Stimulated activated naive CD4-positive, alpha-beta T cell treated with Interleukin-2 at 50 U/mL for 16 hours (primary cell): ENCODE measurements at regions not wholly inside any gene's neighbourhood (a gene's known extent, or its start where the extent isn't known, plus 50 kb on each side); places are given as distances from the start of the nearest gene placed in this dataset.
"Not testable (repeated sequence)": the region's sequence is repeated elsewhere in the genome, so short reads cannot be mapped to it uniquely, and the experiment has no call there.

Source experiments
- DNase-seq: peaks from one replicate; lab custom pipeline; 2025; lab: John Stamatoyannopoulos, UW

GRCh38 chr15:69554279-69554961 lies 101.8 kb downstream of the RPLP1 start:
- DNase-seq = no peak

- no peak for DNase-seq
Observed at GRCh38 chr15:69555080-69555479, 102.5 kb downstream of the RPLP1 start.

- DNase-seq = no peak
Observed at GRCh38 chr15:69556344-69556743, 103.7 kb downstream of the RPLP1 start.

- no peak for DNase-seq
Observed at GRCh38 chr15:69557020-69557706, 104.5 kb downstream of the RPLP1 start.

GRCh38 chr15:69557707-69558409 lies 105.2 kb downstream of the RPLP1 start:
- DNase-seq = no peak

- no peak for DNase-seq
Observed at GRCh38 chr15:69559440-69560190, 107.0 kb downstream of the RPLP1 start.

- DNase-seq = no peak
Observed at GRCh38 chr15:69561071-69561784, 108.6 kb downstream of the RPLP1 start.

GRCh38 chr15:69562116-69562515 lies 109.5 kb downstream of the RPLP1 start:
- no peak for DNase-seq

GRCh38 chr15:69562564-69562963 lies 109.9 kb downstream of the RPLP1 start:
- no peak for DNase-seq

GRCh38 chr15:69565066-69565655 lies 112.5 kb downstream of the RPLP1 start:
- no peak for DNase-seq

- DNase-seq = not testable (repeated sequence)
Observed at GRCh38 chr15:69567238-69567760, 114.7 kb downstream of the RPLP1 start.

- DNase-seq = no peak
Observed at GRCh38 chr15:69568173-69569009, 115.8 kb downstream of the RPLP1 start.

- DNase-seq = no peak
Observed at GRCh38 chr15:69570454-69570853, 117.8 kb downstream of the RPLP1 start.

- no peak for DNase-seq
Observed at GRCh38 chr15:69570997-69571396, 118.4 kb downstream of the RPLP1 start.

- not testable (repeated sequence) for DNase-seq
Observed at GRCh38 chr15:69573278-69573677, 120.7 kb downstream of the RPLP1 start.

GRCh38 chr15:69573815-69574475 lies 121.3 kb downstream of the RPLP1 start:
- DNase-seq = peak; percentile 54

GRCh38 chr15:69574506-69574905 lies 121.9 kb downstream of the RPLP1 start:
- DNase-seq = no peak

- DNase-seq = no peak
Observed at GRCh38 chr15:69575387-69575786, 122.8 kb downstream of the RPLP1 start.

- DNase-seq = peak; percentile 51
Observed at GRCh38 chr15:69576035-69576526, 123.5 kb downstream of the RPLP1 start.
